ENCODE measurements at regions not wholly inside any gene's neighbourhood (a gene's known extent, or its start where the extent isn't known, plus 50 kb on each side); places are given as distances from the start of the nearest gene placed in this dataset.

GRCh38 chr16:85420501-85421337 lies 192.4 kb upstream of the GSE1 start (continued):
- TF ChIP-seq, protein P1, sequence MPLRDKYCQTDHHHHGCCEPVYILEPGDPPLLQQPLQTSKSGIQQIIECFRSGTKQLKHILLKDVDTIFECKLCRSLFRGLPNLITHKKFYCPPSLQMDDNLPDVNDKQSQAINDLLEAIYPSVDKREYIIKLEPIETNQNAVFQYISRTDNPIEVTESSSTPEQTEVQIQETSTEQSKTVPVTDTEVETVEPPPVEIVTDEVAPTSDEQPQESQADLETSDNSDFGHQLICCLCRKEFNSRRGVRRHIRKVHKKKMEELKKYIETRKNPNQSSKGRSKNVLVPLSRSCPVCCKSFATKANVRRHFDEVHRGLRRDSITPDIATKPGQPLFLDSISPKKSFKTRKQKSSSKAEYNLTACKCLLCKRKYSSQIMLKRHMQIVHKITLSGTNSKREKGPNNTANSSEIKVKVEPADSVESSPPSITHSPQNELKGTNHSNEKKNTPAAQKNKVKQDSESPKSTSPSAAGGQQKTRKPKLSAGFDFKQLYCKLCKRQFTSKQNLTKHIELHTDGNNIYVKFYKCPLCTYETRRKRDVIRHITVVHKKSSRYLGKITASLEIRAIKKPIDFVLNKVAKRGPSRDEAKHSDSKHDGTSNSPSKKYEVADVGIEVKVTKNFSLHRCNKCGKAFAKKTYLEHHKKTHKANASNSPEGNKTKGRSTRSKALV (CRISPR knock-in tag; IDR thresholded peaks at IDR 0.05): no peak
- TF ChIP-seq XBP1 (CRISPR knock-in tag; IDR thresholded peaks at IDR 0.05): no peak
- TF ChIP-seq ZNF770 (CRISPR knock-in tag; IDR thresholded peaks at IDR 0.05): peak; percentile 97
- TF ChIP-seq ZMYM4 (CRISPR knock-in tag; IDR thresholded peaks at IDR 0.05): peak; percentile 96
- 0 out of 2 replicates have a peak, but pooled peaks have one; percentile 54 for TF ChIP-seq ZFP1 (CRISPR knock-in tag; IDR thresholded peaks at IDR 0.05)
- TF ChIP-seq, protein P2, sequence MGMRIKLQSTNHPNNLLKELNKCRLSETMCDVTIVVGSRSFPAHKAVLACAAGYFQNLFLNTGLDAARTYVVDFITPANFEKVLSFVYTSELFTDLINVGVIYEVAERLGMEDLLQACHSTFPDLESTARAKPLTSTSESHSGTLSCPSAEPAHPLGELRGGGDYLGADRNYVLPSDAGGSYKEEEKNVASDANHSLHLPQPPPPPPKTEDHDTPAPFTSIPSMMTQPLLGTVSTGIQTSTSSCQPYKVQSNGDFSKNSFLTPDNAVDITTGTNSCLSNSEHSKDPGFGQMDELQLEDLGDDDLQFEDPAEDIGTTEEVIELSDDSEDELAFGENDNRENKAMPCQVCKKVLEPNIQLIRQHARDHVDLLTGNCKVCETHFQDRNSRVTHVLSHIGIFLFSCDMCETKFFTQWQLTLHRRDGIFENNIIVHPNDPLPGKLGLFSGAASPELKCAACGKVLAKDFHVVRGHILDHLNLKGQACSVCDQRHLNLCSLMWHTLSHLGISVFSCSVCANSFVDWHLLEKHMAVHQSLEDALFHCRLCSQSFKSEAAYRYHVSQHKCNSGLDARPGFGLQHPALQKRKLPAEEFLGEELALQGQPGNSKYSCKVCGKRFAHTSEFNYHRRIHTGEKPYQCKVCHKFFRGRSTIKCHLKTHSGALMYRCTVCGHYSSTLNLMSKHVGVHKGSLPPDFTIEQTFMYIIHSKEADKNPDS (CRISPR knock-in tag; IDR thresholded peaks at IDR 0.05): 0 out of 2 replicates have a peak, but pooled peaks have one; percentile 14
- no peak for TF ChIP-seq ZNF589 (CRISPR knock-in tag; conservative IDR thresholded peaks at IDR 0.05)
- 0 out of 2 replicates have a peak, but pooled peaks have one; percentile 18 for TF ChIP-seq ZNF550 (CRISPR knock-in tag; IDR thresholded peaks at IDR 0.05; ENCODE audit: borderline replicate concordance)
- TF ChIP-seq KMT2B (CRISPR knock-in tag; IDR thresholded peaks at IDR 0.05): 0 out of 2 replicates have a peak, but pooled peaks have one; percentile 36
- TF ChIP-seq MIER3 (CRISPR knock-in tag; IDR thresholded peaks at IDR 0.05; ENCODE audit: borderline replicate concordance): peak; percentile 53; the same call in 1 of the 2 replicates
- no peak for TF ChIP-seq ZFP62 (CRISPR knock-in tag; IDR thresholded peaks at IDR 0.05)
- peak; percentile 49; the same call in 1 of the 2 replicates for TF ChIP-seq DRAP1 (CRISPR knock-in tag; IDR thresholded peaks at IDR 0.05)
- TF ChIP-seq, protein P3, sequence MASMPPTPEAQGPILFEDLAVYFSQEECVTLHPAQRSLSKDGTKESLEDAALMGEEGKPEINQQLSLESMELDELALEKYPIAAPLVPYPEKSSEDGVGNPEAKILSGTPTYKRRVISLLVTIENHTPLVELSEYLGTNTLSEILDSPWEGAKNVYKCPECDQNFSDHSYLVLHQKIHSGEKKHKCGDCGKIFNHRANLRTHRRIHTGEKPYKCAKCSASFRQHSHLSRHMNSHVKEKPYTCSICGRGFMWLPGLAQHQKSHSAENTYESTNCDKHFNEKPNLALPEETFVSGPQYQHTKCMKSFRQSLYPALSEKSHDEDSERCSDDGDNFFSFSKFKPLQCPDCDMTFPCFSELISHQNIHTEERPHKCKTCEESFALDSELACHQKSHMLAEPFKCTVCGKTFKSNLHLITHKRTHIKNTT (CRISPR knock-in tag; IDR thresholded peaks at IDR 0.05): no peak
- no peak for TF ChIP-seq ZNF75D (CRISPR knock-in tag; IDR thresholded peaks at IDR 0.05; ENCODE audit: borderline replicate concordance)
- TF ChIP-seq CBX1 (IDR thresholded peaks at IDR 0.05; ENCODE audit: low read depth): peak; percentile 85
- no peak for TF ChIP-seq ZBTB3 (CRISPR knock-in tag; IDR thresholded peaks at IDR 0.05; ENCODE audit: borderline replicate concordance, low read depth)
- peak; percentile 32; the same call in 1 of the 2 replicates for TF ChIP-seq HCFC1 (IDR thresholded peaks at IDR 0.05; ENCODE audit: low read depth, low read length)
- peak; percentile 86 for TF ChIP-seq ZNF558 (CRISPR knock-in tag; IDR thresholded peaks at IDR 0.05; ENCODE audit: borderline replicate concordance)
- no peak for TF ChIP-seq ZNF672 (CRISPR knock-in tag; IDR thresholded peaks at IDR 0.05)
- TF ChIP-seq TAF1 (CRISPR knock-in tag; IDR thresholded peaks at IDR 0.05): no peak
- 0 out of 2 replicates have a peak, but pooled peaks have one; percentile 23 for TF ChIP-seq PHF21A (CRISPR knock-in tag; IDR thresholded peaks at IDR 0.05)
- TF ChIP-seq GABPB1 (CRISPR knock-in tag; IDR thresholded peaks at IDR 0.05): peak; percentile 80; the same call in 1 of the 2 replicates
- TF ChIP-seq ZIK1 (CRISPR knock-in tag; IDR thresholded peaks at IDR 0.05; ENCODE audit: borderline replicate concordance, low read depth): 0 out of 2 replicates have a peak, but pooled peaks have one; percentile 19
